GM21619 (cell line): ENCODE measurements at regions not wholly inside any gene's neighbourhood (a gene's known extent, or its start where the extent isn't known, plus 50 kb on each side); places are given as distances from the start of the nearest gene placed in this dataset.
"Not testable (repeated sequence)": the region's sequence is repeated elsewhere in the genome, so short reads cannot be mapped to it uniquely, and the experiment has no call there.

Experiments used
- ATAC-seq: cut with Tn5 transposase; IDR thresholded peaks from one replicate; pipeline ENCODE4 v1.9.1; 2021; ENCODE audit not compliant: unreplicated experiment

- no peak for ATAC-seq
These were observed 103.1 kb downstream of the IER5 start for GRCh38 chr1:181191494-181192040.

GRCh38 chr1:181192316-181192715 lies 103.8 kb downstream of the IER5 start:
- ATAC-seq: no peak

- no peak for ATAC-seq
These were observed 114.6 kb downstream of the IER5 start for GRCh38 chr1:181202986-181203555.

- no peak for ATAC-seq
These were observed 116.0 kb downstream of the IER5 start for GRCh38 chr1:181204530-181204929.

- no peak for ATAC-seq
These were observed 117.4 kb downstream of the IER5 start for GRCh38 chr1:181205901-181206300.

GRCh38 chr1:181206513-181206912 lies 118.0 kb downstream of the IER5 start:
- ATAC-seq: no peak

GRCh38 chr1:181206979-181207790 lies 118.7 kb downstream of the IER5 start:
- no peak for ATAC-seq

GRCh38 chr1:181208083-181208482 lies 119.6 kb downstream of the IER5 start:
- no peak for ATAC-seq

GRCh38 chr1:181208967-181209366 lies 120.5 kb downstream of the IER5 start:
- no peak for ATAC-seq

- ATAC-seq: no peak
These were observed 124.6 kb downstream of the IER5 start for GRCh38 chr1:181213056-181213455.

GRCh38 chr1:181216591-181216994 lies 128.1 kb downstream of the IER5 start:
- no peak for ATAC-seq

- ATAC-seq: no peak
These were observed 131.4 kb downstream of the IER5 start for GRCh38 chr1:181219938-181220337.

GRCh38 chr1:181221078-181221477 lies 132.6 kb downstream of the IER5 start:
- ATAC-seq: no peak

GRCh38 chr1:181222972-181223505 lies 134.5 kb downstream of the IER5 start:
- ATAC-seq: no peak

- ATAC-seq: not testable (repeated sequence)
These were observed 138.2 kb downstream of the IER5 start for GRCh38 chr1:181226728-181227127.

- ATAC-seq: no peak
These were observed 150.6 kb downstream of the IER5 start for GRCh38 chr1:181239086-181239485.

GRCh38 chr1:181246320-181246719 lies 157.8 kb downstream of the IER5 start:
- ATAC-seq: not testable (repeated sequence)

GRCh38 chr1:181248361-181248760 lies 159.9 kb downstream of the IER5 start:
- not testable (repeated sequence) for ATAC-seq

- no peak for ATAC-seq
These were observed 160.7 kb downstream of the IER5 start for GRCh38 chr1:181249186-181249585.

GRCh38 chr1:181250038-181250437 lies 161.5 kb downstream of the IER5 start:
- ATAC-seq: no peak

- ATAC-seq: no peak
These were observed 162.7 kb downstream of the IER5 start for GRCh38 chr1:181251001-181251712.
